GM12875 (cell line): ENCODE measurements at regions not wholly inside any gene's neighbourhood (a gene's known extent, or its start where the extent isn't known, plus 50 kb on each side); places are given as distances from the start of the nearest gene placed in this dataset.

Experiments used
- H3K4me3 ChIP-seq: one replicate; pipeline ENCODE4 v1.5.1; 2011; ENCODE audit warnings: low read depth, low read length, control low read depth
- CTCF ChIP-seq: IDR thresholded peaks from 2 replicates; pipeline ENCODE4 v1.5.1; 2011; ENCODE audit warnings: low read depth, mild to moderate bottlenecking, control low read depth, inconsistent platforms, low read length, moderate library complexity, borderline replicate concordance; ENCODE audit not compliant: insufficient read depth

GRCh38 chr1:221832151-221832550 lies 90.3 kb upstream of the DUSP10 start:
- TF ChIP-seq CTCF = no peak
- no peak overlapping the region for H3K4me3 ChIP-seq

GRCh38 chr1:221829327-221830015 lies 87.6 kb upstream of the DUSP10 start:
- no peak for TF ChIP-seq CTCF

GRCh38 chr1:221827307-221827642 lies 85.4 kb upstream of the DUSP10 start:
- TF ChIP-seq CTCF = no peak
- no peak overlapping the region for H3K4me3 ChIP-seq

More at GRCh38 chr1:221829327-221830015, 87.6 kb upstream of the DUSP10 start:
- H3K4me3 ChIP-seq = no peak overlapping the region

GRCh38 chr1:221824909-221825308 lies 83.0 kb upstream of the DUSP10 start:
- no peak overlapping the region for H3K4me3 ChIP-seq
- TF ChIP-seq CTCF = no peak

- H3K4me3 ChIP-seq = no peak overlapping the region
- TF ChIP-seq CTCF = no peak
These were observed 82.1 kb upstream of the DUSP10 start for GRCh38 chr1:221824025-221824424.

- no peak for TF ChIP-seq CTCF
- H3K4me3 ChIP-seq = no peak overlapping the region
These were observed 81.7 kb upstream of the DUSP10 start for GRCh38 chr1:221823561-221823960.

- TF ChIP-seq CTCF = no peak
- H3K4me3 ChIP-seq = no peak overlapping the region
These were observed 81.3 kb upstream of the DUSP10 start for GRCh38 chr1:221823149-221823548.
